GM12878 (cell line): ENCODE measurements at regions not wholly inside any gene's neighbourhood (a gene's known extent, or its start where the extent isn't known, plus 50 kb on each side); places are given as distances from the start of the nearest gene placed in this dataset.

Source experiments
- POLR2A ChIP-seq: IDR thresholded peaks from 2 replicates; pipeline ENCODE4 v1.6.1; 2011; ENCODE audit warnings: low read depth, mild to moderate bottlenecking, low read length
- RBBP5 ChIP-seq: fragments of 200-600 bp; sonication (generic); conservative IDR thresholded peaks from 2 replicates; pipeline ENCODE4 v1.6.1; 2016
- ZNF24 ChIP-seq: fragments of 450-650 bp; IDR thresholded peaks from 2 replicates; pipeline ENCODE4 v1.6.1; 2017; ENCODE audit warnings: antibody characterized with exemption, mild to moderate bottlenecking
- TF ChIP-seq, protein P1 (sequence below), 3 experiments: IDR thresholded peaks in 2 of 3; conservative IDR thresholded peaks in 1 of 3; 2 replicates each; pipeline ENCODE4 v1.5.1; 2011; ENCODE audit warnings: low read depth in 3 of 3, low read length in 3 of 3, mild to moderate bottlenecking in 3 of 3, control low read depth in 2 of 3, moderate library complexity in 2 of 3, inconsistent platforms in 1 of 3, mixed read lengths in 1 of 3; ENCODE audit not compliant: control insufficient read depth in 2 of 3, insufficient read depth in 1 of 3; ENCODE audit errors: extremely low read depth in 1 of 3
- TF ChIP-seq, protein P2 (sequence below): IDR thresholded peaks from 2 replicates; pipeline ENCODE4 v1.6.1; 2012; ENCODE audit warnings: mild to moderate bottlenecking, low read depth, low read length

DNA sequence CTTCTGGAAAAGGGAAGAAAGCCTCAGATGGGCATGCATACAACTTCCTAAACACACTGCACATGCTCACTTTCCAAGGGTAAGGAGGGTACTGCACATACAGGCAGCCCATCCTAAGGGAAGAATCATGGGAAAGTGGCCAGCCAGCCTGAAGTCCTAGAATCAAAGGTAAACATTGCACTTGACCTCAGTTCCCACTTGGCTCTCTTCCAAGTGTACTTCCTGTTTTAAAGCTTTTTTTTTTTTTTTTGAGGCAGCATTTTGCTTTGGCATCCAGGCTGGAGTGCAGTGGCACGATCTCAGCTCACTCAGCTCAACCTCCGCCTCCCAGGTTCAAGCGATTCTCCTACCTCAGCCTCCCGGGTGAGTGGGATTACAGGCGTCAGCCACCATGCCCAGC lies 225.3 kb upstream of the EPHA7 start:
- TF ChIP-seq RBBP5 (no peak), POLR2A (no peak), ZNF24 (no peak)
- TF ChIP-seq, protein P1, sequence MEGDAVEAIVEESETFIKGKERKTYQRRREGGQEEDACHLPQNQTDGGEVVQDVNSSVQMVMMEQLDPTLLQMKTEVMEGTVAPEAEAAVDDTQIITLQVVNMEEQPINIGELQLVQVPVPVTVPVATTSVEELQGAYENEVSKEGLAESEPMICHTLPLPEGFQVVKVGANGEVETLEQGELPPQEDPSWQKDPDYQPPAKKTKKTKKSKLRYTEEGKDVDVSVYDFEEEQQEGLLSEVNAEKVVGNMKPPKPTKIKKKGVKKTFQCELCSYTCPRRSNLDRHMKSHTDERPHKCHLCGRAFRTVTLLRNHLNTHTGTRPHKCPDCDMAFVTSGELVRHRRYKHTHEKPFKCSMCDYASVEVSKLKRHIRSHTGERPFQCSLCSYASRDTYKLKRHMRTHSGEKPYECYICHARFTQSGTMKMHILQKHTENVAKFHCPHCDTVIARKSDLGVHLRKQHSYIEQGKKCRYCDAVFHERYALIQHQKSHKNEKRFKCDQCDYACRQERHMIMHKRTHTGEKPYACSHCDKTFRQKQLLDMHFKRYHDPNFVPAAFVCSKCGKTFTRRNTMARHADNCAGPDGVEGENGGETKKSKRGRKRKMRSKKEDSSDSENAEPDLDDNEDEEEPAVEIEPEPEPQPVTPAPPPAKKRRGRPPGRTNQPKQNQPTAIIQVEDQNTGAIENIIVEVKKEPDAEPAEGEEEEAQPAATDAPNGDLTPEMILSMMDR (IDR thresholded peaks at IDR 0.05 in 2 of 3, conservative IDR thresholded peaks at IDR 0.05 in 1 of 3; ENCODE audit: control insufficient read depth in 2 of 3, extremely low read depth in 1 of 3, insufficient read depth in 1 of 3, low read depth in 3 of 3, low read length in 3 of 3) = no peak
- TF ChIP-seq, protein P2, sequence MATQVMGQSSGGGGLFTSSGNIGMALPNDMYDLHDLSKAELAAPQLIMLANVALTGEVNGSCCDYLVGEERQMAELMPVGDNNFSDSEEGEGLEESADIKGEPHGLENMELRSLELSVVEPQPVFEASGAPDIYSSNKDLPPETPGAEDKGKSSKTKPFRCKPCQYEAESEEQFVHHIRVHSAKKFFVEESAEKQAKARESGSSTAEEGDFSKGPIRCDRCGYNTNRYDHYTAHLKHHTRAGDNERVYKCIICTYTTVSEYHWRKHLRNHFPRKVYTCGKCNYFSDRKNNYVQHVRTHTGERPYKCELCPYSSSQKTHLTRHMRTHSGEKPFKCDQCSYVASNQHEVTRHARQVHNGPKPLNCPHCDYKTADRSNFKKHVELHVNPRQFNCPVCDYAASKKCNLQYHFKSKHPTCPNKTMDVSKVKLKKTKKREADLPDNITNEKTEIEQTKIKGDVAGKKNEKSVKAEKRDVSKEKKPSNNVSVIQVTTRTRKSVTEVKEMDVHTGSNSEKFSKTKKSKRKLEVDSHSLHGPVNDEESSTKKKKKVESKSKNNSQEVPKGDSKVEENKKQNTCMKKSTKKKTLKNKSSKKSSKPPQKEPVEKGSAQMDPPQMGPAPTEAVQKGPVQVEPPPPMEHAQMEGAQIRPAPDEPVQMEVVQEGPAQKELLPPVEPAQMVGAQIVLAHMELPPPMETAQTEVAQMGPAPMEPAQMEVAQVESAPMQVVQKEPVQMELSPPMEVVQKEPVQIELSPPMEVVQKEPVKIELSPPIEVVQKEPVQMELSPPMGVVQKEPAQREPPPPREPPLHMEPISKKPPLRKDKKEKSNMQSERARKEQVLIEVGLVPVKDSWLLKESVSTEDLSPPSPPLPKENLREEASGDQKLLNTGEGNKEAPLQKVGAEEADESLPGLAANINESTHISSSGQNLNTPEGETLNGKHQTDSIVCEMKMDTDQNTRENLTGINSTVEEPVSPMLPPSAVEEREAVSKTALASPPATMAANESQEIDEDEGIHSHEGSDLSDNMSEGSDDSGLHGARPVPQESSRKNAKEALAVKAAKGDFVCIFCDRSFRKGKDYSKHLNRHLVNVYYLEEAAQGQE = no peak
